ENCODE measurements at regions not wholly inside any gene's neighbourhood (a gene's known extent, or its start where the extent isn't known, plus 50 kb on each side); places are given as distances from the start of the nearest gene placed in this dataset.

GRCh38 chr6:108751851-108752732 is 96.1 kb upstream of the ARMC2 start:
- no peak for DNase-seq (ENCODE audit: low spot score)

DNA sequence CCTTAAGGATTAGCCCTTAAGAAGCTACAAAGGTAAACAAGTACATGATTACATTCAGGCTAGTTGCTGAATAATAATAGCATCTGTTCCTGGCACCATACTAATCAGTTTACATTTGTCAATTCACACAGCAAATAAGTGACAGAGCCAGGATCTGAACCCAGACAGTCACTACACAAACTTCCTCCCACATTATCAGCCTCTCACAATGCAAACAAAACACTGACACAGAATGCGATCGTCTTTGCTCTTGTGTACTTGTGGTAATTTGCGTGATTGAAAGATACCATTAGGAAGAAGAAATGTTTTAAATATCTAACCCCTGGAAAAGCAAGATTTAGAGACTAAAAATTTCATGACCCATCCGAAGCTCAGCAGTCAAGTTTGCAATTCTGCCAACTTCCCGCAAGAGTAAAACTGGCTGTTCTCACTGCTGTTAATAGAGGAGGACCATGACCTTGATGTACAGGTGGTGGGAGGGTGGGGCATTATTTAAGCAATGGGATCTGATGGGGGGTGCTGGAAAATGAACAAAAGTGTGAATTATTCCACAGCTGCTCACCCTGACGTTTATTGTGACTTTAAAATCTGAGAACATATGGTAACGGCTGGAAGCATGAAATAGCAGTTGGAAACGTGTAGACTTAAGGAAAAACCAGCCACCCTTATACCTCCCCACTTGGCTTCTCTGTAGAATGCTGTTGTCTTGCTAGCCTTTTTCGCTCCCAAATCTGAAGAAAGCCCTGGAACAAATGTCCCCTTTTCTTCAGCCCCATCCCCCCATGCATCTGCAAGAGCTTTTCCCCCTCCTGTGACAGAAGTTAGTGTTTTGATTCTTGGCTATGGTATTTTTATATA is 95.3 kb upstream of the ARMC2 start:
- no peak for DNase-seq (ENCODE audit: low spot score)

DNA sequence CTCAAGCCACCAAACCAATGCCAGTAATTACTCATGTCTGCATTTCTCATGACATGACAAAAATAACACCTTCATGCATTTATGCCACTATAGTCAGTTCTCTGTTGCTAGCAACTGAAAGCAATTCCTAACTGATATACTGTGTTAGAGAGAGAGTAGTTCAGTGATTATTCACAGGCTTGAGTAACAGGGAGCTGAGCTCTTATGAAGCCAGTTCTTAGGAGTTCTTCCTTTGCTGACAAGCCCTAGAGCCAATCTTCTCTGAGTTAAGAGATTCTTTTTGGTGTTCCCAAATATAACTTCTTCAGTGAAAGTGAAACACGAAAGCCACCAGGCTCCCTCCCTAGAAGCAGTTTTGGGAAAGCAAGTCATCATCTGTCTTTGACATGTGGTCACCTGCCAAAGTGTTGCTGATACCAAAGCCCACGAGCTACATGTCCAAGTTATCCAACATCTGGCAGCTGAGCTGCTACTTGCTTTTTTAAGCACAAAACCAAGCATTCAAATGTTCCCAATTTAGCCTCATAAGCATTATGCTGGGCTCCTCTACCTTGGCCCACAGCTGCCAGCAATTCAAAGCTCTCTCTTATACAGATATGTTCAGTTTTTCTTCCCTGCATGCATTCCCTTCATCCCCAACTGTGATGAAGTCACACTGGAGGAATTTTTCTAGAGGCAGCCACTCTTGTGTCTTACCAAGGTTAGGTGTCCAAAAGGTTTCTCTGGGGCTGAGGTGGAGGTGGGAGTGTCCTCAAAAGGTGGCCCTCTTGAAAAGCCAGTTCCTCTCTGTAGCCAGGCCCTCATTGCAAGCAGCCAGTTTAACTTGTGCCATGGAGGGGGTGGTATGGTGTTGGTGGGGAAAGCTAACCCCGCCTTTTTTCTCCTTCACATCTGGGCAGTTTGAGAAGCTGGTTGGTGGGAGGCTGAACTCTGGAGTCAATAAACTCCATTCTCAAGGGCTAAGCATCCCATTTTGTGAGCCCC is 92.7 kb upstream of the ARMC2 start:
- DNase-seq (ENCODE audit: low spot score): no peak

DNA sequence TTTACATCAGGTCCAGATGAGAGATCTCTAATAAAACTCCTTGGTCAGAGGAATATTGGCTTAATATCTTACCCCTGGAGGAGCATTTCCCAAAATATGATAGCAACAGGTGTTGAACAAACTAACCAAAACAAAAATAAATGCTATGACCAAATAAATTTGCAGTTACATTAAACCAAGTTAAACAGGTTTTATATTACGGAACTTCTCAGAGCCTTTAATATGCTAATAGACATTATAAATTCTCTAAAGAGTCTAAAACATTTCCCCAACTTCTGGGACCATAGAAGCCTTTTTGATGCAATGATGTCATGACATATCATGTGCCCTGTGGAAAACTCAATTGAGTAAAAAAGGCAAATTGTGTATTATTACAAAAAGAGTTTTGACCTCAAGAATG is 90.9 kb upstream of the ARMC2 start:
- no peak for DNase-seq (ENCODE audit: low spot score)

- DNase-seq (ENCODE audit: low spot score): no peak
Measured at GRCh38 chr6:108758884-108759283, 89.3 kb upstream of the ARMC2 start.

DNA sequence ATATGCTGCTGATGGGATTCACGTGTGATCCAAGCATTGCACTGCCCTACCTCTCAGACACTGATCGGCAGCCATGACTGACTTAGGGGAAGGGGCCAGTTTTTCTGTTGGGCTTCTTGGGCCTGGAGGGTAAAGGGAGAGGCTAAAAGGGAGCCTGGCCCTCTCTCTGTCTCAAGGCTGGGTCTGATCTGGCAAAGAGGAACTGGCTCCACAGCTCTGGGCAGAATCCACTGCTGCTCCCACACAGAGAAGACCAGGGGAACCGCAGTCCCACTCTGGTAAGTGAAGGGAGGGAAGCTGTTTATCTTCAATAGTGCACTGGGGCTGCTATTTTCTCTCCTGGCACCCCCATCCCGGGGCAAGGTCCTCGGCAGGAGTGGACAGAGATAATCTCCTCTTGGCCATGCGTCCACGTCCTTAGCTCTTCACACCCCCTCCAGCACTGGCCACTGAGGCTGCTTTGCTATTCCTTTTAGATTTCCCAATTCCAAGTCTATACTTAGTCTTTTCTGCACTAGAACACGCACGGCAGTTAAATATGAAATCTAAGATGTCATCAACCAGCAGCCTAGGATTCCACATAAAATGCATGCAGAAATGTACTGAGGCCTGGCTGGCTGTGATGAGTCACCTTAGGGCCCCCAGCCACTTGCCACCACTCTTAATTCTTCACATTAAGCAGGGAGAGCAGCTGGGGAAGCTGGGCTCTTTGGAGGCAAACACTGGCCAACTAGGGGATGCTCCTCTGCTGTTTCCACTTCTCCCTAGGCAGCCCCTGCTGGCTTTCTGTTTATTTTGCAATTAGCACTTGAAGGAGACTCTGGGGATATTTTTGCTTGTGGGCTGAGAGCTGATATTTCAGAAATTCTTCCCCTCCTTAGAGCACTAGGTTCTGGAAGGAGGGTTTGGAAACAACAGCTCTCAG is 87.8 kb upstream of the ARMC2 start:
- no peak for DNase-seq (ENCODE audit: low spot score)

- no peak for DNase-seq (ENCODE audit: low spot score)
Measured at GRCh38 chr6:108762394-108762793, 85.8 kb upstream of the ARMC2 start.

DNA sequence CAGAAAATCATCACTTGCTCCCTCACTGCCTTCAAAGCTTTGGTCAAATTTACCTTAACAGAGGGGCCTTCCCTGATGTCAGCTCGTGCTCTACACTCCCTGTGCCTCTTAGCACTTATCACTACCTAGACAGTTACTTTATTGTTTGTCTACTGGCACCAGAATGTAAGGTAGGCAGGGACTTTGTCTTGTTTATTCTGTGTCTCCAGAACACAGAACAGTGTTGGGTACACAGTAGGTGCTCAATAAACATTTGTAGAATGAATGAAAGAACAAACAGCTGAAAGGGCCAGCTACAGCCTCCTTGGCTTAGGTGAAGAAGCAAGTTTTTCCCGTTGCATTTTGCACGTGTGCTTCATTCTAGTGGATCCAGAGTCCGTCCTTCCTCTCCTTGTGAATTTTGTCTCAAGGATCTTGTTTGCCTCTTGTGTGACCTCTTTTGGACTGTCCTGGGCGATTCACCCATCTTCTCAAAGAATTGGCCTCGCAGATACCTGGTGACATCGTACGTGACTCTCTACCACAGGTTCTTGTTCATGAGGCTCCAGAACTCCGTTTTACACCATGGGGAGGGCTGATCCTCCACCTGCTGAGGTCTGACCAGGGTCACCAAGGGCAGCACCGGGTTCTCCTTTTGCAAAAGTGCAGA is 84.2 kb upstream of the ARMC2 start:
- no peak for DNase-seq (ENCODE audit: low spot score)

- DNase-seq (ENCODE audit: low spot score): no peak
Measured at GRCh38 chr6:108764580-108764950, 83.7 kb upstream of the ARMC2 start.

GRCh38 chr6:108765495-108765894 is 82.7 kb upstream of the ARMC2 start:
- no peak for DNase-seq (ENCODE audit: low spot score)

DNA sequence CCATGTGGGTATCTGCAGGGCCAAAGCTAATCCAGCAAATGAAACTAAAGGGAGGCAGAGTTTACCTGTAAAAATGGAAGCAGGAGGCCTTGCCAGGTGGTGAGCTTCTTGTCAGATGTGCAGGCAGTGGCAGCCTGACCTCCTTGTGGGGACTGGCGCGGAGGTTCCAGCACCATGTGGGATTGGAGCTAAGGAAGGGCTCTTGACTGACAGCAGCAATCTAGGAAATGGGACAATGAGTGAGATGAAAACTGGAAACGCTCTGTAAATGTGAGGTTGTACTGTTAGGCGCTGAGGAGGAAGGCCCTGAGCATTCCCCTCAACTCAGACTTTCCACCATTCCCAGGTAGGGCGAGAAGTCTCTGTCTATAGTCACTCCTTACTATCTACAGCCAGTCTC is 81.8 kb upstream of the ARMC2 start:
- no peak for DNase-seq (ENCODE audit: low spot score)

GRCh38 chr6:108766886-108767285 is 81.3 kb upstream of the ARMC2 start:
- DNase-seq (ENCODE audit: low spot score): no peak

DNA sequence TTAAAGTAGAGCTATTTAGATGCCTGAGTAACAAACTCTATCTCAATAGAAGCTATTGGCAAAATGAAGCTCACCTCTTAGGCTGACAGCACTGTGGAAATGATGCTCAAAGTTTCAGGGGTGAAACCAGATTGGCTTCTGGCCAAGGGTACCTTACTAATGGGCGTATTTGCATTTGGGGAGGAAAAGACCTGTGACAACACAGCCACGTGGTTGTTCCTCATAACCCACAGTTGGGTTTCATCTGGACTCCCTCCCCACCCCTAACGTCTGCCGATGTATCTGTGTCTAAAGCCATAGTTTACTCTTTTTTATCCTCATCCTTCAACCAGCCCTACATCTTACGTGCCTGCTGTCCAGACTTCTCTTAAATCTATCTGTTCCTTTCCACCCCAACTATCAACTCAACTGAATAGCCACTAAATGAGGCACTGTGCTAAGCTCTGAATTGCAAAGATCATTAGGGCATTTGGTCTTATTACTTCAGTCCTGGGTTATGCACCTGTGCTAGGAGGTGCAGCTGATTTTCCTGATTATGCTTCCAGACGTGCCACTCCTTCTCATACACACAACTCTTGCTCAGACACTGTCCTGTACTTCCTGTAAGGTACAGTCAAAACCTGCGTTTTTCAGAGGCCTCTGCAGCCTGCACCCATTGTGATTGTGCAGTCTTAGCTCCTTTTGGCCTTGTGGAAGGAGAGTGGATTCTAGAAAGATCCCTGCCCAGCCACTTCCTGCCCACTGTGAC is 80.6 kb upstream of the ARMC2 start:
- no peak for DNase-seq (ENCODE audit: low spot score)

GRCh38 chr6:108768166-108768555 is 80.1 kb upstream of the ARMC2 start:
- DNase-seq (ENCODE audit: low spot score): no peak

DNA sequence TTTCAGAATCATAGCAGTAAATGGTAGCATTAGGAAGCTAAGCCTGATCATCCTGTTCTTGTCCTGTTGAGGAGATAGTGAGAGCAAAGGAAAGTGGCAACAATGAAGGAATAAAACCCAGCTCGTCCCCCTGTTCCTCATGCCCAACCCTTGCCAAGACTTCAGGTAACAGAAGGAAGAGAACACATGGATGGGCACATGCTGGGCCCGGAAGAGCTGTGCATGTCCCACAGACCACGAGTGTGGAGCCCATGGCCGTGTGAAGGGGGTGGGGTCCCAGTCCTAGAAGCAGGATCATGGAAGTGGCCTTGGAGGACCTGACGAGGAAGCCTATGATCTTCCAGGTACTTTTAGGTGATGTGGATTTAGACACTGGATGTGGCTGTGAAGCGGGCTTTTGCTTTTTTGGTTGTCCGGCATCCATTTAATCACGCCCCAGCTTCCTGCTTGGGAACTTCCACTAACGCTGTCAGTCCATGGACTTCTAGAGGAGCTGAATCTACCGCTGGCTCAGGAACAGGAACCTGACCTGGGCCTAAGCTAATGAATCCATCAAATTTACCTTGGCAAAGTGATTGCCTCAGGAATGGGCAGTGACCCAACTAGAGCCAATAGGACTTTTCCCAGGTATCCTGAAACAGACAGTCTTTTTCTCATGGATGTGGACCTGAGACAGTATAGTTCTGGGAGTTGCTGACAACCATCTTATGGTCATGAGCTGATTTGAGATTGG is 79.3 kb upstream of the ARMC2 start:
- DNase-seq (ENCODE audit: low spot score): no peak

- DNase-seq (ENCODE audit: low spot score): no peak
Measured at GRCh38 chr6:108771421-108771820, 76.8 kb upstream of the ARMC2 start.

GRCh38 chr6:108774555-108774954 is 73.7 kb upstream of the ARMC2 start:
- DNase-seq (ENCODE audit: low spot score): no peak

GRCh38 chr6:108777536-108777935 is 70.7 kb upstream of the ARMC2 start:
- no peak for DNase-seq (ENCODE audit: low spot score)
